GM19238 (cell line): ENCODE measurements at regions not wholly inside any gene's neighbourhood (a gene's known extent, or its start where the extent isn't known, plus 50 kb on each side); places are given as distances from the start of the nearest gene placed in this dataset.

Experiments
- DNase-seq: peaks from one replicate; pipeline ENCODE4 v3.0.0; 2011; ENCODE audit warnings: low spot score; ENCODE audit not compliant: insufficient read length

- no peak for DNase-seq
Observed at GRCh38 chr11:119907878-119908572, 179.0 kb upstream of the NECTIN1 start.

- DNase-seq, result no peak
Observed at GRCh38 chr11:119907122-119907851, 178.3 kb upstream of the NECTIN1 start.

- DNase-seq, result no peak
Observed at GRCh38 chr11:119906376-119906775, 177.4 kb upstream of the NECTIN1 start.

DNA sequence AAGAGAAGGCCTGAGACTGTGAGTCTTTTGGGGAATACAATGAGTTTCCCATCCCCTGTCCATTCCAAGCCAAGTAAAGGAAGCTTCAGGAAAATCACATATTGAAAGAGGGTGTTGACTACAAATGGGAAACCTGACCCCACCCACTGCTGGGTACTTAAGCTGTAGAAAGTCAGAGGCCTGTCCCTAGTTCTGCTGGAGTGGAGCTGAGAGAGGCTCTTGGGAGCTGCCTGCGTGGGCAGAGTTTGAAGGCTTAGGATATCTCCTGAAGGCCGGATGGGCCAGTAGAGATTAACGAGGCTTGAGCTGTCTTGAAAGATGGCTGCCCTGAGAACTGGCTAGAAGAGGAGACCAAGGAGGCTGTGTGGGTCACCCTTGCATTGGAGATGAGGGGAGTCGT, 176.2 kb upstream of the NECTIN1 start:
- DNase-seq, result no peak

- DNase-seq, result no peak
Observed at GRCh38 chr11:119904531-119905035, 175.6 kb upstream of the NECTIN1 start.

DNA sequence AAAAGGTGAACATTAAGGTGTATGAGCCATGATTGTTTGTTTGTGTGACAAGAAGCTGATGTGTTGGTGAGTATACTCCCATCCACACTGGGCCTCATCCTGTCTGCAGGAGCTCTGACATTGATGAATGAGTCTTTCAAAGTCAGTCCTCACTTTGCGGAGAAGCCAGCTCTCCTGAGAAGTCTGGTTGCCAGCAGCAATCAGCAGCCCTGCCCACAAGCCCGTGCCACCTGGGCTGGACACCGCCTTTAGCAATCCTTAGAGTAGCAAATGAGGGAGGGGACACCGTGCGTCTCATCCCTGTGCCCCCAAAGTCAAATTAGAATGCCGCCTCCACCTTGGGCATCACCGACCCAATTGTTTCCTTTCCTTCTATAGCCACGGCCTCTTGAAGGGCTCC, 174.8 kb upstream of the NECTIN1 start:
- DNase-seq, result no peak

- no peak for DNase-seq
Observed at GRCh38 chr11:119903389-119903788, 174.4 kb upstream of the NECTIN1 start.

DNA sequence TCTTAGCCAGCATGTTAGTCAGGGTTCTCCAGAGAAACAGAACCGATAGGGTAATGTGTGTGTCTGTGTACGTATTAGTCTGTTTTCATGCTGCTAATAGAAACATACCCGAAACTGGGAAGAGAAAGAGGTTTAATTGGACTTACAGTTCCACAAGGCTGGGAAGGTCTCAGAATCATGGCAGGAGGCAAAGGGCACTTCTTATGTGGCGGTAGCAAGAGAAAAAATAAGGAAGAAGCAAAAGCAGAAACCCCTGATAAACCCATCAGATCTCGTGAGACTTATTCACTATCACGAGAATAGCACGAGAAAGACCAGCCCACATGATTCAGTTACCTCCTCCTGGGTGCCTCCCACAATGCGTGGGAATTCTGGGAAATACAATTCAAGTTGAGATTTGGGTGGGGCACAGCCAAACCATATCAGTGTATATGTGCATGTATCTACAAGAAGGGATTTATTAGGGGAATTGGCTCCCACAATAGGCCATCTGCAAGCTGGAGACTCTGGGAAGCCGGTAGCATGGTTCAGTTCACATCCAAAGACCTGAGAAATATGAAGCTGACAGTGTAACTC, 173.7 kb upstream of the NECTIN1 start:
- DNase-seq, result no peak

GRCh38 chr11:119901657-119902577, 172.9 kb upstream of the NECTIN1 start:
- DNase-seq, result no peak

DNA sequence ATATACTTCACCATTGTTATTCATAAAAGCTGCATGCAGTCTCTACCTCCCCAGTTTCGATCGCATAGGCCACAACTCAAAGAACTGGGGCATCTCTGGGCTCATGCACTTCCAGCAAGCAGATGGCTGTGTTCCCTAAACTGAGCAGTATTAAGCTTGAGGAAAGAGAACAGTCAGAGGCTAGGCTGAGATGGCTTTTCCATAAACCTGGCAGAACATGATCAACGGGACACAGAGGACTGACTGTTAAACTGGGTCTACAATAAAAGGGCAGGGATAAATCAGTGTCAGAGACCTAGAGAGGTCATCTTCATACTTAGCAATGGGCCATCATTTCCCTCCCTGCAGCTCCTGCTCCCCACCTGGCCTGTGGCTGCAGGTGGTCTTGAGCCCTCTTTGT, 171.0 kb upstream of the NECTIN1 start:
- no peak for DNase-seq

GRCh38 chr11:119897576-119897975, 168.6 kb upstream of the NECTIN1 start:
- no peak for DNase-seq

DNA sequence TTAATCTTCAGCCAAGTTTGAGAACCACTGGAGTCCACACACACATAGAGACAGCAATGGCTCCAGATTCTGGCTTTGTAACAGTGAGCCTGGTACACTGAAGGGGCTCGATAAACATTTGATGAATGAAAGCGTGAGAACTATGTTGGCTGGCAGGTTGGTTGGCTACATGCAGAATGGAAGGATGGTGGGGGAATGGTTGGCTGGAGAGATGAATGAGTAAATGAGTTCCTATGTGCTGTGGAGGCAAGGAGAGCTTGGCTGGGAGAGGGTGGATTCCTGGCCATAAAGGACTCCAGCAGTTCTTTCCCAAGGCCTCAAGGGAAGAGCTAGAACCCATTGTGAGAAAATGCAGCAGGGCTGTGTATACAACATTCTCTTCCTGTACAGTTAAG, 168.0 kb upstream of the NECTIN1 start:
- DNase-seq, result no peak

DNA sequence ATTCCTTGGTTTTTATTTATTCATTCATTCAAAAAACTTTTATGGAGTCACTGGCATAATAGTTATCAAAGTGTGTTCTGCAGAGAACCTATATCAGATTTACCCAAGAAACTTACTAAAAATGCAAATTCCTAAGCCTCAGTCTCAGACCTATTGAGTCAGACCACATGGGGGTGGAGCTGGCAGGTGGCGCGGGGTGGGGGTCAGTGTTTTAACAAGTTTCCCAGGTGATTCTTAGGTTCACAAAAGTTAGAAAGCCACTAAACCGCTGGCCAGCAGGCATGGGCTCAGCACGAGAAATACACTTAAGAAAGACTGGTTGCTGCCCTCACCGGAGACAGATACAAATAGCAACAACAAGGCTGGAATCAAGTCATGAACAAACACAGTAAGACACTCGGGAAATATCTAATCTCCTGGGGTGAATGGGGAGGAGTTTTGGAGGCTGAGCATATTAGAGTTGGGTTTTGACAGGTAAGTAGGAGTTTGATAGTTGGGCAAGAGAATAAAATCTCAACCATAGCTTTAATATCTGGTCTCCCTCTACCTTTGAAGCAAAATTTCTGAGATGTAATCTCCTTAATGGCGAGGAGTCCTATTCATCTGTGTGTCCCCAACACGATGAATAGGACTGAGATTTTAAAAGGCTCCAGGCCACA, 167.5 kb upstream of the NECTIN1 start:
- DNase-seq, result no peak

- DNase-seq, result no peak
Observed at GRCh38 chr11:119895981-119896380, 167.0 kb upstream of the NECTIN1 start.

GRCh38 chr11:119894916-119895315, 165.9 kb upstream of the NECTIN1 start:
- no peak for DNase-seq

DNA sequence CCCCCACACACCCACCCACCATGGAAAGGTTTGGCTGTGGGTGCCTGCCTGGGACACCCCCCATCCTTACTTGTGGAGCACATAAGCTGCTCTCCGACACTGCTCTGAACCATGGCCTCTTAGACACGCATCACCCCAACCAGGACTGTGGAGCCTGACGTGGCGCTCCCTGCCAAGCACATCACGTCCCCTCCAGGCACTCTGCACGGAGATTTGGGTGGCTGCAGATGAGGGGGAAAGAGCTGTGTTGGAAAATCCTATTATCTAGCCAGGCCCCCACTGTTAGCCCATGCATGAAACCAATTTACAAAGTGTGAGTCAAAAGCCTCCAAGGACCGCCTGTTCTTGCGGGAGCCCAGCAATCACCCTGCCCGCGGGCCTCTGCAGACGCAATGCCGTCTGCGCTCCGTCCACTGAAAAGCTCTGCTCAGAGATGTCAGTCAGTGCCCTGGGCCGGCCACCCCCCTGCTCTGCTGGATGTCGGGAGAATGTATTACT, 163.4 kb upstream of the NECTIN1 start:
- DNase-seq, result no peak

GRCh38 chr11:119891055-119891768, 162.2 kb upstream of the NECTIN1 start:
- DNase-seq, result no peak

- DNase-seq, result no peak
Observed at GRCh38 chr11:119890466-119890865, 161.5 kb upstream of the NECTIN1 start.

DNA sequence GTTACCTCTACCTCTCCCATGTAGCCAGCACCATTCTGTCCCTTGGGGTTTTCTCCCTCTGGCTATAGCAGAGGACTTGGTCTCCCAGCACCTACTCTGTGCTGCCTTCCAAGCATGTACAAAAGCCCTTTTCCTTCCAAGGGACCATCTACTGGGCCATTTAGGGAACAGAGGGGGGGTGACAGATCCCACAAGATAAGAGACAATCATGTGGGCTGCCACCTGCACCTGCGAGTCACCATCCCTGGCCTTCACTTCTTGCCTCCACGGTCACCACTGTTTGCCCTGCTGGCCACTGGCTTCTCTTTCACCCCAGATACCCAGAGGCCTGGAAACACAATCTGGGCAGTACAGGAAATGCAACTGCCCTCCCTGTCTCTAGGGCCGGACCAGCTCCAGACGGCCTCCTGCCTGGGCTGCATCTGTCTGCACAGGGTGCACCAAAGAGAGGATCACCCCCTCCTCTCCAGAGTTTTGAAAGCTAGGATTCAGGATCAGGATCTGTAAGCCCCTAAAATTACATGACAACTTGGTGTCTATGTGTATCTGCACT, 160.8 kb upstream of the NECTIN1 start:
- DNase-seq, result no peak

DNA sequence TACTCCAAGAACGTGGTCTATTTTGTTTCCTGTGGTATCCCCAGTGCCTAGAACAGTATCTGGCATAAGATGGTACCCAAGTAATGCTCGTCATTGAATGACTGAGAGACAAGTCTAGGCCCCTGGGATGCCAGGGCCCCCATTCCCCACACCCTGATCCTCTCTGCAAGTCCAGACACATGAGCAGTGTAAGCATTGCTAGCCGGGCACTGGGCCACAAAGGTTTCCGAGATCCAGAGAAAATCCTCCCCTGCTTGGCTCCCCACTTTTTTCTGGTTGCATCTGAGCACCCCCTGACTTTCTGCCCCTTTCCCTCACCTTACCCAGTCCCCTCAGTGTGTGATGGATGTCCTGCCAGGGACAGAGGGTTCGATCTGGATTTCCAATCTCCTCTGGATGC, 160.1 kb upstream of the NECTIN1 start:
- no peak for DNase-seq
